ACHN (cell line): ENCODE measurements at regions not wholly inside any gene's neighbourhood (a gene's known extent, or its start where the extent isn't known, plus 50 kb on each side); places are given as distances from the start of the nearest gene placed in this dataset.
A peak's percentile ranks its signal among the peaks of the same experiment; 100 is the strongest.

Source experiments
- DNase-seq: peaks from one replicate; pipeline ENCODE4 v3.0.0-alpha.2; 2015
- in situ Hi-C: cut with HindIII; loops from 2 replicates; pipeline ENCODE4 v1.10.0; 2017; ENCODE audit warnings: low sequenced_read_pairs, low pct_ligation_motif_present, low pct_unique_long_range_greater_than_20kb

DNA sequence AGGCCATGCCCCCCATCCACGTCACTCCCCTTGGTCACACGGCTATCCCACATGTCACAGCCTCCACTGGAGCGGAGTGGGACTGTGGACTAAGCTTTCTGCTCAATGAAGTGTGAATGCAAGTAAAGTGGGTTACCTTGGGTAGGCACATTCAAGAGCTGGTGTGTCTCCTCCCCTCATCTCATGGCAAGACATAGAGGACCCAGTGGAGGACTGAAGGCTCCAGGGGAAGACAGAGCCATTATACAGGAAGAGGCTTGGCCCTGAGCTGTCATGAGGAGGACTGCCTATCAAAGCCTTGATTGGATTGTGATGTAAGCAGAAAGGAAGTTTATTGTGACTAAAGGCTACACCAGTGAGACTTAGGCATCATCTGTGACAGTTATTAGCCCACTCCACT, 129.2 kb upstream of the CCL2 start:
- in situ Hi-C loops: no loop called here
- no peak for DNase-seq

GRCh38 chr17:34126496-34126895, 128.6 kb upstream of the CCL2 start:
- DNase-seq: no peak
- in situ Hi-C loops: no loop called here

GRCh38 chr17:34126965-34127364, 128.1 kb upstream of the CCL2 start:
- in situ Hi-C loops: no loop called here
- DNase-seq: no peak

DNA sequence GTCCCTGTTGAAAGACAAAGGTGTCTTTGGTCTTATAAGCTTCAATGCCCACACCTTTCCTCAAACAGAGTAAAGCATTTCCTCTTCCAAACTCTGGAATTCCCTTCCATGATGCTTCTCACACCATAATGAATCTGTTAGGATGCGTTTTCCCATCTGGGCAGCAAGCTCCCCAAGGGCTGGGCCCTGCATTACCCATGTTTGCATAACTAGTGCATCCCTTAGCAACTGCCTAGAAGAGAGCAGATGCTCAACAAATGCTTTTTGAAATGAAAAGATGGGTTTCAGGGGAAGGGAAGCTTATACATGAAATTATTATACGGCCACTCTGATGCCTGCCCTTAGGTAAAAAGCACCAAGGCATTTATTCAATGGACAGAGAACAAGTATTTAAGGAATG, 124.5 kb upstream of the CCL2 start:
- no peak for DNase-seq
- in situ Hi-C loops: no loop called here

DNA sequence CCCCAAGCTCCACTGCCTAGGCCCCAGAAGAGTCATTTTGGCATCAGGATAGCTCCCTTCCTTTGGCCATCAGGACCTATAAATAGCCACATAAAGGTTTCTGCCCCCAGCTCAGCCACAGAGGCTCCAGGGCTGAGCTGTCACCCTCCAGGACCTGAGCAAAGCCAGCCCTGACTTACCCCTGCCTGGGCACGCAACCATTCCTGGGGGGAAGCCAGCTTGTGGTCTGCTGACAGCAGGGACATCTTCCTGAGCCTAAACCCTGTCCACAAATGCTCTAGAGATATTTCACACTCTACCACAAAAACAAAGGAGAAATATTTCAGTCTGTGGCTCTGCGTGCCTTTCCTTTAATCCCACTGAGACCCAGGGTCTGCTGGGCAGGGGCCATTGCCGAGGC, 123.7 kb upstream of the CCL2 start:
- DNase-seq: no peak
- in situ Hi-C loops: no loop called here

- no peak for DNase-seq
- in situ Hi-C loops: no loop called here
These were observed 121.7 kb upstream of the CCL2 start for GRCh38 chr17:34133350-34133749.

- in situ Hi-C loops: no loop called here
These were observed 119.2 kb upstream of the CCL2 start for GRCh38 chr17:34135841-34136240.

DNA sequence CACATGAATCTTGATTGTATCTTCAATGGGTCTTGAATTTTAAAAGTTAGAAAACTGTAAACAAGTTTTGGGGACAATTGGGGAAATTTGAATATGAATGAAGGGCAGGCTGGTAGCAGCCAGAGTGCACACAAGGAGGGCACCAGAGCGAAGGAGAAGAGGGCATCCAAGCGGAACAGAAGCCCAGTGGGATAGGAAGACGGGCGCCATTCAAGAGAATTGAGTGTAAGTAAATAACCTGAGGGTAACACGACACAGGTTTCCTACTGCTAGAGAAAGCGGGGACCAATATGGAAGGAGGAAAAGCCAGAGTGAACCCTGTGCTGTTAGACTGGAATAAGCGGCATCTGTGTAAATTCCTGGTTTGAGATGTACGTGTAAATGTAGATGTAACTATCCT, 115.1 kb upstream of the CCL2 start:
- DNase-seq: no peak
- in situ Hi-C loops: no loop called here

More at GRCh38 chr17:34135841-34136240, 119.2 kb upstream of the CCL2 start:
- DNase-seq: no peak

DNA sequence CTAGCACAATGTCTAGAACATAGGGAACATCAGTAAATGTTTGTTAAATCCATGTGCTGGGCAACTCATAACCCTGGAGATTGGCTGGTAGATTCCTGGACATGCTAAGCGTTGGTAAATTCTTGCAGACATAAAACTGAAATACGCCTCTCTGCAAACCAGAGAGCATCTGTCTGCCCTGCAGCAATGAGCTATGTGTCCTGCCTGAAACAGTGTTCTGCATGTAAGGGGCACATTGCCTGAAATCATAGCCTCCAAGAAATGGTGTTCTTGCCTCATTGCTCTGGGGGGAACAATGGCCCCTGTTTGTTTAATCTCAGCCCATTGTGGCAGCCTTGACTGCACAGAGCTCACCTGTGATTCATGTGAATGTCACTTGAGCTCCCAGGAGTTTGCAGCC, 113.5 kb upstream of the CCL2 start:
- in situ Hi-C loops: no loop called here

DNA sequence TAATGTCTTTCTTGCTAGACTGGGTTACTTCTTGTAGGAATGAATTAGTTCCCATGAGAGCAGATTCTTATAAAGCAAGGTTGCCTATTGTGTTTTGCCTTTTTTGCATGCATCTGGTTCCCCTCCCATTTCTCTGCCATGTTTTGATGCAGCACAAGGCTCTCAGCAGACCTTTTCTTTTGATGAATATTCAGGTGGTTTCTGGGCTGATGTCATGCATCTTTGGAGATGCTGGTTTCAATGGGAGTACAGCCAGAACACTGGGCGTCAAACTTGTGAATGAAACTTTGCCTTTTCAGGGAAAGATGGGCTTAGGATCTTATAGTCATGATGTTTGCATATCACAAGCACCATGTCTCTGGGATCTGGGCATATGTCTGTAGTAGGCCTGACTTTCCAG, 111.7 kb upstream of the CCL2 start:
- in situ Hi-C loops: no loop called here
- no peak for DNase-seq

More for the DNA sequence above, 113.5 kb upstream of the CCL2 start:
- DNase-seq: no peak

DNA sequence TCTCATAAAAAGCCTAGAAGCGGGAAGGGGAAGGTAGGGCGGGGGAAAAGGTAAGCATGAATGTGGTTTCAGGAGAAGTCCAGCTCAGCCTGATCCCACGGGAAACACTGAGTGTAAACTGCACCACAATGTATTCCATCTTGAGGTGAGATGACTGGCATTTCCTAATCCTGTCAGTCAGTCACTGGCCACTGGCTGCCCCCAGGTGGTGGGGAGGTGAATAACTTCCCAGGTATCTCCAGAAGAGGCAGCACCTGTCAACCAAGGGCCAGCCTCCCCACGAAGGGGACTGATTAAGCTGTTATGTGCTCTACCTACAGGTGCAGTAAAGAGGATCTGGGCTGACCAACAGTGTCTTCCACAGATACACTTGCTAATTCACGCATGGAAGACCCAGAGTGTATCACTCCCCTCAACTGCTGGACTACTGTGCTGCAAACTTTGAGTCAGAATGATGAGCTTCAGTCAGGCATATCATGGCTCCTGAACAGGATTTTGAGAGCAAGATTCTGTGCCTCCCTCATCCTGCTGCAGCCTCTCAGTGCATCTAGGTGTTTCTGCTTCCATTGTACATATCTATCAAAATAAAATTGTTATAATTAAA, 108.5 kb upstream of the CCL2 start:
- DNase-seq: peak; percentile 59
- in situ Hi-C loops: no loop called here

DNA sequence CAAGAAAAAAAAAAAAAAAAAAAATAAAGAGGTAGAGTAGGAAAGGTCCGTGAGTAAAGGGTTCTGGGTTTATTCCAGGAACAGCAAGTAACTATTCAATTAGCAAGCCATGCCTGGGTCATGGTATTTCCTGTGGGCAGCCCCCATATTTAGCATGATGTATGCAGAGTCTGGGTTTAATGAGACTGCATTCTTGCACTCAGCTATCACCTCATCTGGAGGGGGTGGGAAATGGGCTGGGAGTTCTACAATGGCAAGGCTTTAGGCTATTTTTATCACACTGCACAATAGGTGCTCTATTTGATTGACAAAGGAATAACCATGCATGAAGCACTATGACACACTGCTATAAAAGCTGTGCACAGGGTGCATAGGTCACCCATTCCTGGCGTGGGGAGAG, 104.0 kb upstream of the CCL2 start:
- in situ Hi-C loops: no loop called here
- DNase-seq: no peak

- no peak for DNase-seq
- in situ Hi-C loops: no loop called here
These were observed 101.1 kb upstream of the CCL2 start for GRCh38 chr17:34153991-34154390.

- in situ Hi-C loops: no loop called here
- no peak for DNase-seq
These were observed 99.9 kb upstream of the CCL2 start for GRCh38 chr17:34154961-34155730.

DNA sequence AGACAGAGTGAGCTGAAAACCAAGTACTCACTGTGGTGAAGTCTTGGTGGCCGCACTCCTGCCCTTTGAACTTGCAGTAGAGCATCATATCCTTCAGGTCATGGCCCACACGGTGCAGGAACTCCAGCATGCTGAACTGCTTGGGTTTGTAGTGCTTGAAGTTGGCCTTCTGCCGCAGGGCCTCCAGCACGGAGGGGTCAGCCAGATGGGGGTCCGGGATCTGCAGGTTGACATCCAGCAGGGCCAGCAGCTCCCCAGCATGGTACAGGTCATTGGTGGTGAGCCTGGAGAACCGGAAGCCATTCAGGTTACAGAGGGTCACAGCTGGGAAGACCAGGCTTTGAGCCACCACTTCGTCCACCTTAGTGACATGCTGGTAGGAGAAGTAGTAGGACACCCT, 99.1 kb upstream of the CCL2 start:
- in situ Hi-C loops: no loop called here
- no peak for DNase-seq

DNA sequence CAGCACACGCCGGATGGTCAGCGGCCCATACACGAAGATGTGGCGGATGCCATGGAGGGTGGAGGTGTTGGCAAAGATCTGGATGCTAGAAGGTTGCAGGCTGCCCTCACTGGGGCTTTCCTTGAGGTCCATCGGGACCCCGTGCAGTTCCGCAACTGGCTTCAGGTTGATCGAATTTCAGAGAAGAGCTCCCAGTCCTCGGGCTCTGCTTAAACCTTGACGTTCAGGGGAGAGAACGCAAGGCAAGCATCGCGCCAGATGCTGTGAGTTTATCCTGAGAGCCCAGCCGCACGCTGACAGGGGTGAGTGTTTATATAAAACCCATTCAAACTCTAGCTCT, 98.7 kb upstream of the CCL2 start:
- DNase-seq: no peak
- in situ Hi-C loops: no loop called here

DNA sequence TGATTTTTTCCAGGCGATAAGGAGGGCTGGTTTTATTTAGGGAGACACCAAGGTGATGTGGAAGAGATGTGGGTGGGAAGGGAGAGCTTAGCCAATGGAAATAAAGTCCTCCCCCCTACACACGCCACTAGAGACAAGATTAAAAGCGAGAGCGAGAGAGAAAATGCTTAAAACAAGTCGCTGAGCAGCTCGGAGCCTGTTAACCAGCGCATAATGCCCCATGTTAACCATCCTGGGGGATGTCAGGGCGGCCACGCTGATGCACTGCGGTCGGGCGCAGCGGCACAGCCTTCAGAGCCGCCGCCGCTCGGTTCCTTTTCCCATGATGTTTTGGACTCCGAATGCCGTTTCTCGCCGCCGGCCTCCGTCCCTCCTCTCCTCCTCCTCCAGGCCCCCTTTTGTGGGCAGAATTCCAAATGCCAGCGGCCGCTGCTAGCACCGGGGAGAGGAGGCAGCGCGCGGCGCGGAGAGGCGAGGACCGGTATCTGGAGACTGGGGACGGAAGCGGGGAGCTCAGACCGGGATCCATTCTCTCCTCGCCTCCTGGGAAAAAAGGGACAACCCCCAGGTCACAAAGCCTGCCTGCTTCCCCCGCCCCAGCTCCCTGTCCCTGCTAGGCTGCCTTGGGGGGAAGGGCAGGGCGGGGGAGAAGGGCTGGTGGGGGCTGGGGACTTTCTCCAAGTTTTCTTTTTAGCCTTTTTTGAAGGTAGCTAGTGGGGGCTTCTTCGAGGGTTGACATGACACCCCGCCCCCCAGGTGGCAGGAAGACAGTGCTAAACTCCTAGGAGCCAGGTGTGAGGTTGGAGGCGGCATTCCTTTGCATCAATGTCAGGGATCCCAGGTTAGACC, 98.1 kb upstream of the CCL2 start:
- no peak for DNase-seq

GRCh38 chr17:34161690-34162089, 93.4 kb upstream of the CCL2 start:
- in situ Hi-C loops: no loop called here
- DNase-seq: no peak

More for the DNA sequence above, 98.1 kb upstream of the CCL2 start:
- in situ Hi-C loops: no loop called here

DNA sequence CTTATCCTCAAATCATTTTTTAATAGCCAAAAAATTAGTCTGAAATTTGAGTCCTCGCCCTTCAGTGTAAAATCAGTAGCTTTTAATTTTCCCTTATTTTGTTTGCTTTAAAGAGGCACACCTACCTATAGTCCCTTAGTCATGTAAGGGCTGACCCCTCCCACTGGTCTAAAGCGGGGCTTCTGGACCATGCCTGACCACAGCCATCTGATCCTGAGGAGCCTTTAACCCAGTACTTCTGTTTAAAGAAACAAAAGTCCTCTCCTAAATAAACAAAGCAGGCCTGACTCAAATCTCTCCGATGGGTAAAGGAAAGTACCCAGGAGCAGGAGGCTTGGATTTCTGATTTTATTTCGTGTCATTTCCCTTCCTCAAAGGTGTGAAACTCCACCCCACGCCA, 92.0 kb upstream of the CCL2 start:
- in situ Hi-C loops: no loop called here
- DNase-seq: no peak

- no peak for DNase-seq
These were observed 91.4 kb upstream of the CCL2 start for GRCh38 chr17:34163646-34164045.

More at GRCh38 chr17:34163646-34164045, 91.4 kb upstream of the CCL2 start:
- in situ Hi-C loops: no loop called here
